Spinal cord (tissue), 9 donors: ENCODE measurements at regions not wholly inside any gene's neighbourhood (a gene's known extent, or its start where the extent isn't known, plus 50 kb on each side); places are given as distances from the start of the nearest gene placed in this dataset.
"Not testable (repeated sequence)": the region's sequence is repeated elsewhere in the genome, so short reads cannot be mapped to it uniquely, and the experiment has no call there.

ENCODE experiments used
- DNase-seq, 6 donors: peaks; one replicate each; pipeline versions ENCODE4 v3.0.0 to v3.0.0-alpha.2; 2013 to 2015; ENCODE audit warnings: low spot score in 6 of 6, low read depth in 4 of 6
- H3K27ac ChIP-seq: one replicate; pipeline ENCODE4 v1.5.1; 2013; ENCODE audit warnings: low read depth, low read length, control low read depth
- H3K27me3 ChIP-seq: one replicate; pipeline ENCODE4 v1.6.1; 2013; ENCODE audit warnings: low read length; ENCODE audit not compliant: control insufficient read depth, insufficient read depth
- H3K36me3 ChIP-seq: one replicate; pipeline ENCODE4 v1.6.1; 2013; ENCODE audit warnings: low read length; ENCODE audit not compliant: control insufficient read depth, insufficient read depth
- H3K4me1 ChIP-seq: one replicate; pipeline ENCODE4 v1.6.1; 2013; ENCODE audit warnings: low read length; ENCODE audit not compliant: control insufficient read depth, insufficient read depth
- H3K4me3 ChIP-seq: one replicate; pipeline ENCODE4 v1.5.1; 2013; ENCODE audit warnings: low read depth, low read length, control low read depth
- H3K9me3 ChIP-seq: one replicate; pipeline ENCODE4 v1.6.1; 2013; ENCODE audit warnings: low read length; ENCODE audit not compliant: control insufficient read depth, insufficient read depth
- WGBS: methylation state at CpG from one replicate; pipeline ENCODE4 v1.1.5; 2013; ENCODE audit warnings: missing lambda C conversion rate; ENCODE audit not compliant: insufficient coverage; 5-methylcytosine and 5-hydroxymethylcytosine counted together
- donor health status: healthy.

- 92% methylated on average over 5 of the region's 7 CpGs for WGBS
- H3K27ac ChIP-seq, H3K4me1 ChIP-seq, H3K27me3 ChIP-seq, DNase-seq, H3K4me3 ChIP-seq, H3K36me3 ChIP-seq, H3K9me3 ChIP-seq: not testable (repeated sequence)
Measured at GRCh38 chr1:228796945-228797344, 61.7 kb downstream of the RHOU start.

DNA sequence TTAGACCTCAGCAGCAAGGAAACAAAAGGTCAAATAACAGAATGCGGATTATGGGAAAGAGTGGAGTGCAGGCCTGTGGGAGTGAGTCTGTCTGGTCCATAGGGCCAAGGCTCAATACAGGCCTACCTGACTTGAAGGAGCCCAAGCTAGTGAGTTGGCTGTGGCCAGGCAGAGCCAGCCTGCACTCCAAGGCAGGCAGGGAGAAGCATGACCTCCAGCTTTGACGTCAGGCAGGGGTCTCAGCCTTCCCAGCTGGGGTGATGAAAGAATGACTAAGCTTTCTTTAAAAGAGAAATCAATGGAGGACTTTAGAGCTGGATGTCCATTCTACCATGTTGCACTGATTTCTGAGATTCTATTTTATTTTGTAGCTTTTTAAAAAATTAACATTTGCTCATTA, 62.8 kb downstream of the RHOU start:
- Histone ChIP-seq H3K27me3 (no peaks in the 10 kb centered on the region), H3K36me3 (no peaks in the 10 kb centered on the region), H3K9me3 (no peaks in the 10 kb centered on the region), H3K4me1 (peaks cover 6% of the 10 kb centered on the region), H3K4me3 (no peak overlapping the region), H3K27ac (no peak overlapping the region)
- 80% methylated on average over 2 of the region's 2 CpGs for WGBS
- DNase-seq = no peak

- no peaks in the 10 kb centered on the region for H3K36me3 ChIP-seq
- peaks cover 6% of the 10 kb centered on the region for H3K4me1 ChIP-seq
- no peaks in the 10 kb centered on the region for H3K27me3 ChIP-seq
- H3K9me3 ChIP-seq = no peaks in the 10 kb centered on the region
- no peak overlapping the region for H3K27ac ChIP-seq
- no peak overlapping the region for H3K4me3 ChIP-seq
- DNase-seq = no peak
- 100% methylated on average over 1 of the region's 5 CpGs for WGBS
Measured at GRCh38 chr1:228798548-228798947, 63.3 kb downstream of the RHOU start.

DNA sequence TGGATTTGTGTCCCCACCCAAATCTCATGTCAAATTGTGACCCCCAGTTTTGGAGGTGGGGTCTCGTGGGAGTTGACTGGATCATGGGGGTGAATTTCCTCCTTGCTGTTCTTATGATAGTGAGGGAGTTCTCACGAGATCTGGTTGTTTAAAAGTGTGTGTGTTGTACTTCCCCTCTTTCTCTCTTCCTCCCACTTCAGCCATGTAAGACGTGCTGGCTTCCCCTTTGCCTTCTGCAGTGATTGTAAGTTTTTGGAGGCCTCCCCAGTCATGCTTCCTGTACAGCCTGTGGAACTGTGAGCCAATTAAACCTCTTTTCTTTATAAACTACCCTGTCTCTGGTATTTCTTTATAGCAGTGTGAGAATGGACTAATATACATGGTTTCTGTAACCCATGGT, 64.6 kb downstream of the RHOU start:
- H3K27me3 ChIP-seq = no peaks in the 10 kb centered on the region
- no peak overlapping the region for H3K4me3 ChIP-seq
- no CpG with 5 or more reads among the region's 3 CpGs for WGBS
- no peaks in the 10 kb centered on the region for H3K36me3 ChIP-seq
- no peak overlapping the region for H3K27ac ChIP-seq
- no peaks in the 10 kb centered on the region for H3K9me3 ChIP-seq
- DNase-seq = no peak
- peaks cover 6% of the 10 kb centered on the region for H3K4me1 ChIP-seq

GRCh38 chr1:228801068-228801467, 65.8 kb downstream of the RHOU start:
- DNase-seq = no peak
- Histone ChIP-seq H3K36me3 (no peaks in the 10 kb centered on the region), H3K4me1 (peaks cover 6% of the 10 kb centered on the region), H3K27me3 (no peaks in the 10 kb centered on the region), H3K4me3 (no peak overlapping the region), H3K9me3 (no peaks in the 10 kb centered on the region), H3K27ac (no peak overlapping the region)

- Histone ChIP-seq H3K27me3 (no peaks in the 10 kb centered on the region), H3K4me1 (peaks cover 6% of the 10 kb centered on the region), H3K27ac (peak overlapping the region; percentile 1), H3K9me3 (no peaks in the 10 kb centered on the region), H3K4me3 (no peak overlapping the region), H3K36me3 (no peaks in the 10 kb centered on the region)
- WGBS = 62% methylated on average over 9 of the region's 11 CpGs
- peak in 2 of 6 donors; percentile 74 to 84 for DNase-seq
Measured at GRCh38 chr1:228802386-228803220, 67.3 kb downstream of the RHOU start.

DNA sequence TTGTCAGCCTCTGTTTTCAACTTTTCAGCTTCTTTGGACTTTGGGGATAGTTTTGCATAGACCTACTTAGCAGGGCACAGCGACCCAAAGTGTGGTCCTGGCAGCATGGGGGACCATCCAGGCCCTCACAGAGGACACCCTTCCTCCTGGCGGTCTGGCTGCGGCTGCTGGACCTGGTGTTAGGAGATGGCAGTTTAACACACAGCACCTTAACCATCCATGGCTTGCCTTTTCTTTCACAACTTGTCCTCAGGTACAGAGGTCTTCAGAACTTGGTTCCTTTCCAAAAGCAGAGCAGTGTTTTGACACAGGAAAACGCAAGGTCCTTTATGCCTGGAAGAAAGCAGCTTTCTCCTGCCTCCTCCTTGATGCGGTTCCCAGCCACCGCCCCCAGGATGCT, 68.1 kb downstream of the RHOU start:
- Histone ChIP-seq H3K27me3 (no peaks in the 10 kb centered on the region), H3K36me3 (no peaks in the 10 kb centered on the region), H3K27ac (no peak overlapping the region), H3K4me1 (peaks cover 4% of the 10 kb centered on the region), H3K4me3 (no peak overlapping the region), H3K9me3 (no peaks in the 10 kb centered on the region)
- DNase-seq = no peak
- 83% methylated on average over 1 of the region's 6 CpGs for WGBS

DNA sequence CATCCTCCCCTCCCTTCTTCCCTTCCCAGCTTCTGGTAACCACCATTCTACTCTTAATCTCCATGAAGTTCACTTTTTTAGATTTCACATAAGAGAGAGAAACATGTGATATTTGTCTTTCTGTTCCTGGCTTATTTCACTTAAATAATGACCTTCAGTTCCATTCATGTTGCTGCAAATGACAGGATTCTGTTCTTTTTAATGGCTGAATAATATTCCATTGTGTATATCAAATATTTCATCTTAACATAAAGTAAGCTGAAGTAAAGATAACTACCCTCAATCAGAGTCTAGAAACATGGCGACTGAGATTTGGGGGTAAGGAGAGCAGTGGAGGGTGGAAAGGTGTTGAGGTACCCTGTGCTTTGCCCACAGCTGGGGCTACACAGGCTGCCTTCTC, 68.9 kb downstream of the RHOU start:
- Histone ChIP-seq H3K27ac (no peak overlapping the region), H3K4me3 (no peak overlapping the region), H3K36me3 (no peaks in the 10 kb centered on the region), H3K27me3 (no peaks in the 10 kb centered on the region), H3K4me1 (peaks cover 4% of the 10 kb centered on the region), H3K9me3 (no peaks in the 10 kb centered on the region)
- WGBS = no CpG with 5 or more reads among the region's 1 CpG
- no peak for DNase-seq

- H3K9me3 ChIP-seq = no peaks in the 10 kb centered on the region
- peak in 2 of 6 donors; percentile 35 to 58 for DNase-seq
- no peak overlapping the region for H3K27ac ChIP-seq
- no peaks in the 10 kb centered on the region for H3K27me3 ChIP-seq
- H3K4me1 ChIP-seq = peaks cover 4% of the 10 kb centered on the region
- 37% methylated on average over 11 of the region's 11 CpGs for WGBS
- no peak overlapping the region for H3K4me3 ChIP-seq
- H3K36me3 ChIP-seq = no peaks in the 10 kb centered on the region
Measured at GRCh38 chr1:228804640-228805413, 69.5 kb downstream of the RHOU start.
